ENCODE measurements at regions not wholly inside any gene's neighbourhood (a gene's known extent, or its start where the extent isn't known, plus 50 kb on each side); places are given as distances from the start of the nearest gene placed in this dataset.

GRCh38 chrX:69014200-69014599 lies 151.1 kb downstream of the PJA1 start:
- TF ChIP-seq CTCF (IDR thresholded peaks at IDR 0.05; ENCODE audit: low read length) (no peak), EZH2phosphoT487 (IDR thresholded peaks at IDR 0.05; ENCODE audit: low read length) (no peak), EZH2 (optimal IDR thresholded peaks at IDR 0.05; ENCODE audit: low read depth, low read length) (no peak)

Measured in MM.1S (cell line).